ENCODE measurements at regions not wholly inside any gene's neighbourhood (a gene's known extent, or its start where the extent isn't known, plus 50 kb on each side); places are given as distances from the start of the nearest gene placed in this dataset.

DNA sequence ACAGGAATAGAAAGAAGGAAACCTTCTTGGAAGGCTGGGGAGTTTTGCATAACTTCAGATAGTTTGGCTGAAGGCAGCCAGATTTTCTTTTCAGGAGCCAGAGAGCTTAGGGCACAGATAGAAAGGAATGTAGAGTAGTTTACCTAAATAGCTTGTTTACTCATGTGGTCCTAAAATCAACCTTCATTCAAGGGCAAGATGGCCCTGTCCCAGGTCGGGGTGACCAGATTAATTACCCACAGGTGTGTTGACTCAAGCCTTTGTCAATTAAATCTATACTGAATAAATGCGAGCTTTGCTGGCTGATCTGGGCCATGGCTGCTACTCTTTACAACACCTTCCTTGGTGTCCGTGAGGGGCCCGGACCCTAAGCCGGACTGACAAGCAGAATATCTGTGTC lies 792.0 kb upstream of the MAN1A1 start:
- POLR2A ChIA-PET = no interaction called here
- H3K27ac ChIP-seq (ENCODE audit: low read depth, low read length) = no peak overlapping the region
- H3K27me3 ChIP-seq (ENCODE audit: control insufficient read depth, insufficient read depth, low read length) = no peaks in the 10 kb centered on the region
- TF ChIP-seq, protein P1, sequence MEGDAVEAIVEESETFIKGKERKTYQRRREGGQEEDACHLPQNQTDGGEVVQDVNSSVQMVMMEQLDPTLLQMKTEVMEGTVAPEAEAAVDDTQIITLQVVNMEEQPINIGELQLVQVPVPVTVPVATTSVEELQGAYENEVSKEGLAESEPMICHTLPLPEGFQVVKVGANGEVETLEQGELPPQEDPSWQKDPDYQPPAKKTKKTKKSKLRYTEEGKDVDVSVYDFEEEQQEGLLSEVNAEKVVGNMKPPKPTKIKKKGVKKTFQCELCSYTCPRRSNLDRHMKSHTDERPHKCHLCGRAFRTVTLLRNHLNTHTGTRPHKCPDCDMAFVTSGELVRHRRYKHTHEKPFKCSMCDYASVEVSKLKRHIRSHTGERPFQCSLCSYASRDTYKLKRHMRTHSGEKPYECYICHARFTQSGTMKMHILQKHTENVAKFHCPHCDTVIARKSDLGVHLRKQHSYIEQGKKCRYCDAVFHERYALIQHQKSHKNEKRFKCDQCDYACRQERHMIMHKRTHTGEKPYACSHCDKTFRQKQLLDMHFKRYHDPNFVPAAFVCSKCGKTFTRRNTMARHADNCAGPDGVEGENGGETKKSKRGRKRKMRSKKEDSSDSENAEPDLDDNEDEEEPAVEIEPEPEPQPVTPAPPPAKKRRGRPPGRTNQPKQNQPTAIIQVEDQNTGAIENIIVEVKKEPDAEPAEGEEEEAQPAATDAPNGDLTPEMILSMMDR (IDR thresholded peaks at IDR 0.05; ENCODE audit: low read depth, low read length) = no peak
- no peak overlapping the region for H3K4me3 ChIP-seq (ENCODE audit: low read depth, low read length)
- no peak for DNase-seq (ENCODE audit: low read depth, low spot score)
- CTCF ChIA-PET = no interaction called here
- H3K9me3 ChIP-seq (ENCODE audit: control insufficient read depth, insufficient read depth, low read length) = no peaks in the 10 kb centered on the region

DNA sequence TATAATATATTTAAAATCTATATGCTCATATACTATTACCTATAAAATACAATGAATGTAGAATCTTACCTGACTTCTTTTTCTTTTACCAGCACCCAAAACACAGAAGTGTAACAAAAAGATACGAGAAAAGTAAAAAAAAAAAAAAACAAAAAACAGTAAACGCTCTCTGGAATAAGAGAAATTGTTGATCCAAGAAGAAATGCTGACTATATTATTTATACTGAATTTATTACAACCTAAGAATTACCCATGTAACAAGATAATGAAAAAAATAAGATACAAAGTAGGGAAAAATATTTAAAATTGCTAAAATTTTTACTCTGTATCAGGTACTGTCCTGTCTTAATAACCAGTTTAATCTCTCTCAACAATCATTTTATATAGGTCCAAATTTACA lies 787.9 kb upstream of the MAN1A1 start:
- POLR2A ChIA-PET = no interaction called here
- CTCF ChIA-PET = no interaction called here
- TF ChIP-seq, protein P1 (IDR thresholded peaks at IDR 0.05; ENCODE audit: low read depth, low read length) = no peak
- H3K4me3 ChIP-seq (ENCODE audit: low read depth, low read length) = no peak overlapping the region
- H3K27me3 ChIP-seq (ENCODE audit: control insufficient read depth, insufficient read depth, low read length) = no peaks in the 10 kb centered on the region
- no peak for DNase-seq (ENCODE audit: low read depth, low spot score)
- H3K27ac ChIP-seq (ENCODE audit: low read depth, low read length) = no peak overlapping the region
- no peaks in the 10 kb centered on the region for H3K9me3 ChIP-seq (ENCODE audit: control insufficient read depth, insufficient read depth, low read length)

- H3K4me3 ChIP-seq (ENCODE audit: low read depth, low read length) = no peak overlapping the region
- CTCF ChIA-PET = no interaction called here
- TF ChIP-seq, protein P1 (IDR thresholded peaks at IDR 0.05; ENCODE audit: low read depth, low read length) = no peak
Measured at GRCh38 chr6:120129228-120129627, 779.7 kb upstream of the MAN1A1 start.

GRCh38 chr6:120122401-120122800 lies 772.8 kb upstream of the MAN1A1 start:
- ChIA-PET POLR2A (no interaction called here), CTCF (no interaction called here)
- no peak overlapping the region for H3K27ac ChIP-seq (ENCODE audit: low read depth, low read length)
- TF ChIP-seq, protein P1 (IDR thresholded peaks at IDR 0.05; ENCODE audit: low read depth, low read length) = no peak
- DNase-seq (ENCODE audit: low read depth, low spot score) = no peak
- H3K4me3 ChIP-seq (ENCODE audit: low read depth, low read length) = no peak overlapping the region
- no peaks in the 10 kb centered on the region for H3K27me3 ChIP-seq (ENCODE audit: control insufficient read depth, insufficient read depth, low read length)
- H3K9me3 ChIP-seq (ENCODE audit: control insufficient read depth, insufficient read depth, low read length) = no peaks in the 10 kb centered on the region

More at GRCh38 chr6:120129228-120129627, 779.7 kb upstream of the MAN1A1 start:
- POLR2A ChIA-PET = no interaction called here
- Histone ChIP-seq H3K9me3 (ENCODE audit: control insufficient read depth, insufficient read depth, low read length) (no peaks in the 10 kb centered on the region), H3K27me3 (ENCODE audit: control insufficient read depth, insufficient read depth, low read length) (no peaks in the 10 kb centered on the region), H3K27ac (ENCODE audit: low read depth, low read length) (no peak overlapping the region)
- no peak for DNase-seq (ENCODE audit: low read depth, low spot score)

GRCh38 chr6:120116343-120116742 lies 766.8 kb upstream of the MAN1A1 start:
- TF ChIP-seq, protein P1 (IDR thresholded peaks at IDR 0.05; ENCODE audit: low read depth, low read length) = no peak
- DNase-seq (ENCODE audit: low read depth, low spot score) = no peak
- ChIA-PET POLR2A (no interaction called here), CTCF (no interaction called here)
- no peak overlapping the region for H3K27ac ChIP-seq (ENCODE audit: low read depth, low read length)
- no peaks in the 10 kb centered on the region for H3K27me3 ChIP-seq (ENCODE audit: control insufficient read depth, insufficient read depth, low read length)
- H3K9me3 ChIP-seq (ENCODE audit: control insufficient read depth, insufficient read depth, low read length) = no peaks in the 10 kb centered on the region
- H3K4me3 ChIP-seq (ENCODE audit: low read depth, low read length) = no peak overlapping the region

Data from AG04450 (cell line).